RPMI7951 (cell line): ENCODE measurements at regions not wholly inside any gene's neighbourhood (a gene's known extent, or its start where the extent isn't known, plus 50 kb on each side); places are given as distances from the start of the nearest gene placed in this dataset.
"Not testable (repeated sequence)": the region's sequence is repeated elsewhere in the genome, so short reads cannot be mapped to it uniquely, and the experiment has no call there.

Experiments used
- DNase-seq: peaks from one replicate; pipeline ENCODE4 v3.0.0-alpha.2; 2012; ENCODE audit warnings: low read depth

DNA sequence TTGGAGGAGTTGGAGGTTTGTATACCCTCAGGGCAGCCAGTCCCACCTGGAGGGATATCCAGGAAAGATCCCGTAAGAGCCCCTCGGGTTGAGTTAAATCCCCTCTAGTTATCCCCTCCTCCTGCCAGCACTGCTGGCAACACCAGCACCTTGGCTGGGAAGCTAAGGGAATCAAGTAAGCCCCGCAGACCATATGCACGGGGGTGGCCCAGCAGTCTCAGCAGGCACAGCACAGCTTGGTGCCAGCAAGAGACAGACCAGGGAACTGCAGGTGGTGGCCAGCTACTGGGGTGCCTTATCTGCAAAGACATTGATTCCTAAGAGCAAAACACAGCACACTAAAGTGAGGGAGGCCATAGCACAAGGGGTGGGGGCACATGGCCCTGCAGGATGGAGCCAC lies 173.8 kb downstream of the GOLGA6L4 start:
- not testable (repeated sequence) for DNase-seq

- DNase-seq = not testable (repeated sequence)
These were observed 179.2 kb upstream of the ZSCAN2 start for GRCh38 chr15:84421513-84422181.

DNA sequence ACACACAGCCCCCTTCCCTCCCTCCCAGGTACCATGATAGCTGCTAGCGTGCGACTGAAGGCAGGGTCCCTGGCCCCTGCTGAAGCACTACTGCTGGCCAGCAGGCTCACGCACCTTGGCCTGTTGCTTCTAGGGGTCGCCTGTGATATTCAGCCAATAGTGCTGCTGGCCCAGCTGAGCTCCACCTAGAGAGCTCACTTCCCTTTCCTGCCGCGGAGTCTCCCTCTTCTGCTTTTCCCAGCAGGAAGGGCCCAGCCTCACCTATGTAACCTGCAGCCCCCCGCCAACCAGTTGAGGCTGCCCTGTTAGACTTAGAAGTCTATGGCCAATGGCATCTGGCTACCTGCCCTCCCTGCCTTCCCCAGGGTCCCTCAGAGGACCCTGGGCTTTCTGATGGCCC lies 175.5 kb upstream of the ZSCAN2 start:
- not testable (repeated sequence) for DNase-seq

DNA sequence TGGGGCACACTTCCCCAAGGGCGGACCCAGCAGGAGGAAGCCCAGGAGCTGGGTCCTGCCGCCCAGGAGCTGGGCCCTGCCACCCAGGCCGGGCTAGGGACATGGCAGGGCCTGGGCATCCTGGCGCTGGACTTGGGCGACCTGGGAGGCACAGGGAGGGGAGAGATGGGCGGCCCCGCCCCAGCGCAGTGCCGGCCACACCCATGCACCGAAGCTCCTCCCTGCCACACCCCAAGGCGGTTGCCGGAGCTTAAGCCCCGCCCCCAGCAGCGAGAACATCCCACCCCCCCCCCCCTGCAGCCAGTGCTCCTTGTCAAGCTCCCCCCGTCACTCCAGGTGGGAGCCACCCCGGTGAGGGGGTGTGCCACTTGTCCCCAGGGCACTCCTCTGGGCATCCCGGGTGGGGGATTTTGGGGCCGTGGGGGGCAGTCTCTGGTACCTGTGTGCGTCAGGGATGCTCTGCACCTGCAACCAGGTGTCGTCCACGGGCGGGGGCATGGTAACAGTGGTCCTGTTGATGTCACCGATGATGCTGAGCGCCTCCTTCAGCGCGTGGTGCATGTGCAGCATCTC lies 127.4 kb upstream of the ZSCAN2 start:
- DNase-seq = not testable (repeated sequence)

DNA sequence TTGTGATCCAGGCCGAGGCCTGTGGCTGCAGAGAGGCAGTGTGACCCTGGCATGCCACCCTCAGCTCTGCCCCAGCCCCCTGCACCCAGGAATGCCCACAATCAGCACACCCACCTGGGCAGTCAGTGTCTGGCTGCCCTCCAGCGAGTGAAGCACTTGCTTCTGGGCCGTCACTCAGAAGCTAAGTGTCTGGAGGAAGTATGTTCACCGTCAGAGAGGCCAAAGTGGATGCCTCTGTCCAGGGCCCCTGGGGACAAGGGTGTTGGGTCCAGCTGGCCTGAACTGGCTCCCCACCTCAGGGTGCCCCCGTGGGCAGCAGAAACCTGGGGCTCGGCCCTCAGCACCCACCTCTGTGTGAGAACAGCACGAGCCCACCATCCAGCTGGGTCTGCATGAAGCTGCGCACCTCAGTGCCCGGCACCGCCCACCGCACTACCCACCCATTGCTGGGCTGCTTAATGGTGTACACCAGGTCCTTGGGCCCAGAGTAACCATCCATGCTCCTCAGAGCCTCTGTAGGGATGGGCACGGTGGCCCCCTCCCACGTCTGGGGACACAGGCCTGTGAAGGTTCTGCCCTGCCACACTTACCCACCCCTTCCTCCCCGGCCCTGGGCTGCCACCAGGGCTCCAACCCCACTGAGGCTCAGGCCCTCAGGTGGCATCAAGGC lies 124.3 kb upstream of the ZSCAN2 start:
- not testable (repeated sequence) for DNase-seq

GRCh38 chr15:84477550-84477949 lies 123.3 kb upstream of the ZSCAN2 start:
- DNase-seq = not testable (repeated sequence)

DNA sequence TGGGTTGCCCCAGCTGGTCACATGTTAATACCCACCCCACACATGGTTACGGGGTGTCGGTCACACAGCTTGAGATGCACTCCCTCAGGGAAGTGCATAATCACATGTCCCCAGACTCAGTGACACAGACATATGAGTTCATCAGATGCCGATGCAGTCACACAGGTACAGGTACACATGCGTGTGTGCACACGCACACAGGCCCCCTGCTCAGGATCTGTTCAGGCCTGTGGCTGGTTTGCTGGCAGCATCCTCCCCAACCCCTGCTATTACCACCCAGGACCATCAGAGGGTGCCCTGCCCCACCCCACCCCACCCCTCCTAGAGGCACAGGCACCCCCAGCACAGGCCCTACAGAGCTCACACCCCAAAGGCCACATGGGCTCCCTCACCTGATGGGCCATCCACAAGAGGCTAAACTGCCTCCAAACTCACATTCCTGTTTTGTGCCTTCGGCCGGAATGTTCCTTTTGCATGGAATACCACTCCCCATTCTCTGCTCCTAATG lies 120.6 kb upstream of the ZSCAN2 start:
- not testable (repeated sequence) for DNase-seq

DNA sequence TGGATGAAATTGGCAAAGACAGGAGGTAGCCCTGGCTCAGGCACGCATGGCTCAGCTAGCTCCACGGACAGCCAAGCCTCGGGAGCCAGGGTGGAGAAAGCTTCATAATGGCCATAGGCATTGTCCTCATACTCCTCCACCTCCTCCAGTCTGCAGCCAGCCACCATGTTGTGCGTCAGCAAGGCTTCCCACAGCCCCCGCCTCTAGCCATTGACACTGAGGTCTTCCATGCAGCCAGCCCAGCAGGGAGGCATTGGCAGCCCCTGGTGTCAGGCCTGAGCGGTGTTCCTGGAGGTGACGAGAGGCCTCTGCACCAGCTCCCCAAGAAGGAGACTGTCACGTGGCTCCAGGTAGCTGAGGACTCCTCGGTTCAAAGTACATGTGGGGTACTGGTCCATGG lies 117.0 kb upstream of the ZSCAN2 start:
- not testable (repeated sequence) for DNase-seq

DNA sequence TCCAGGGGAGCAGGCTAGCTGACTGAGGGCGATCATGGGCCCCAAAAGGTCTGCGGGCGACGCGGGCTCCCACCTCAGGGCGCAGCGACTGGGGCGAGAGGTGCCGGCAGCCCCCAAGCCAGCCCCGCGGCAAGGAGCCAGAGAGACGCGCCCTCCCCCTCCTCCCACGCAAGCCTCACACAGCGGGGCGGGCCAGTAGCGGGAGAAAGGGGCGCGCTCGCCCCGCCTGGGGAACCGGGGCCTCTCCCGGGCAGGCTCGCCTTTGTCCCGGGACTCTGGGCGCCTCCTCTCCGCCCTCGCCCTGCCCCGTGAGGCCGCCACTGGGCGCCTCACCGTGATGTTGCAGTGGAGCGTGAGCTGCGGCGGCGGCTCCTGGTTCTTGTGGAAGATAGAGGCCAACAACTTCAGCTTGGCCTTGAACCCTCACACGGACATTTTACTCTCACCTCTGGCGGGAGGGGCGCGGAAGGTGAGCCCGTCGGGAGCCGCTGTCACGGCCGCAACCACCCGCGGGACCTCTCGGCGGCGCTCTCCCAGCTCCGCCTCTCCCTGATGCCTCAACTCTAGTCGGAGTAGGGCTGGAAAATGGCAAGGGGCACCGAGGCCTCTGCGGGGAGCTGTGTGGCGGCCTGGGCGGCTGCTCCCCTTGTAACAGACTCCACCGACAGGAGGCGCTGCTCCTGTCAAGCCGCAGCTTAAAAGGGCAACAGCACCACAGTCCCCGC lies 100.5 kb upstream of the ZSCAN2 start:
- DNase-seq = not testable (repeated sequence)

- not testable (repeated sequence) for DNase-seq
These were observed 97.7 kb upstream of the ZSCAN2 start for GRCh38 chr15:84503101-84503500.

GRCh38 chr15:84505552-84505951 lies 95.3 kb upstream of the ZSCAN2 start:
- not testable (repeated sequence) for DNase-seq

GRCh38 chr15:84512324-84512723 lies 88.5 kb upstream of the ZSCAN2 start:
- DNase-seq = not testable (repeated sequence)

DNA sequence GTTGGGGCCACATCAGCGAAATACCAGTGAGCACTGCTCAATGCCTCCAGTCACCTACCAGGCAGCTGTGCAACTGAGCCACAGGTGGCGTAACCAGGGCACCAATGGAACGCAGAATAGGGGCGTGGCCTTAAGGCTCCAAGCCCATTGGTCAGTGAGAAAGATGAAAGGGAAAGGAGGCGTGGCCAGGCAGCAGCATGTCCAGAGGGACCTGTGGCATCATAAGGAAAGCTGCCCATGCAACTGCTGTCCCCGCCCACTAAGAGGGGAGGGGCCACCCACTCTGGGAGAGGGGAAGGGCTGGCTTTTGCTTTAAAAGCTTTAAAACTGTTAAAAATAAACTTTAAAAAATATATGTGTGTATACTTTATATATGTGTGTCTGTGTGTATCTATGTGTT lies 84.0 kb upstream of the ZSCAN2 start:
- DNase-seq = not testable (repeated sequence)

- DNase-seq = not testable (repeated sequence)
These were observed 75.1 kb upstream of the ZSCAN2 start for GRCh38 chr15:84525491-84526344.

- not testable (repeated sequence) for DNase-seq
These were observed 70.1 kb upstream of the ZSCAN2 start for GRCh38 chr15:84530751-84531150.

- not testable (repeated sequence) for DNase-seq
These were observed 69.6 kb upstream of the ZSCAN2 start for GRCh38 chr15:84531223-84531622.

- not testable (repeated sequence) for DNase-seq
These were observed 69.0 kb upstream of the ZSCAN2 start for GRCh38 chr15:84531709-84532367.

DNA sequence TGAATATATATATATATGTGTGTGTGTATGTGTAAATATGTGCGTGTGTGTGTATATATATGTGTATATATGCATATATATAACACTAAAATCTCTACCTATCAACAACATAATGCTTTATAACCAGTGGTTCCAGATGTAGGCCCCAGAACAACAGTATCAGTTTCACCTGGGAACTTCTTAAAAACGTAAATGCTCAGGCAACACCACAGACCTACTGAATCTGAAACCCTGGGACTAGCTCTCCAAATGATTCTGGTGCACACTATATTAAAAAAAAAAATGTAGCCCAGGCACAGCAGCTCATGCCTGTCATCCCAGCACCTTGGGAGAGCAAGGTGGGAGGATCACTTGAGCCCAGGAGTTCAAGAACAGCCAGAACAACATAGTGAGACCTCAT lies 67.1 kb upstream of the ZSCAN2 start:
- not testable (repeated sequence) for DNase-seq

- not testable (repeated sequence) for DNase-seq
These were observed 66.1 kb upstream of the ZSCAN2 start for GRCh38 chr15:84534561-84535235.

- DNase-seq = not testable (repeated sequence)
These were observed 64.6 kb upstream of the ZSCAN2 start for GRCh38 chr15:84536181-84536580.
